H1 (cell line): ENCODE measurements at regions not wholly inside any gene's neighbourhood (a gene's known extent, or its start where the extent isn't known, plus 50 kb on each side); places are given as distances from the start of the nearest gene placed in this dataset.

ENCODE experiments used
- CTCF ChIA-PET: fragments of 300-600 bp; sonication (Branson Sonifier 250); formaldehyde crosslinking; loops from one replicate; lab custom pipeline; 2021; ENCODE audit not compliant: partially characterized antibody; lab: Charles Lee
- POLR2A ChIA-PET: fragments of 300-600 bp; sonication (Branson Sonifier 250); formaldehyde crosslinking; loops from one replicate; lab custom pipeline; 2021; ENCODE audit warnings: inconsistent platforms; ENCODE audit not compliant: partially characterized antibody; lab: Charles Lee
- DNase-seq, 2 experiments: peaks; one replicate each; pipeline versions ENCODE4 v3.0.0 to v3.0.0-alpha.2; 2010 to 2022; ENCODE audit warnings: low spot score in 2 of 2, low read depth in 1 of 2, mixed read lengths in 1 of 2
- FAIRE-seq: peaks from 2 replicates; lab custom pipeline; 2011; peaks lifted over from hg19 to GRCh38; lab: Jason Lieb, UNC
- H2AFZ ChIP-seq: 2 replicates; pipeline ENCODE4 v1.8.1; 2012; ENCODE audit warnings: low read length, inconsistent platforms
- H2AK5ac ChIP-seq: 2 replicates; pipeline ENCODE4 v1.6.1; 2013; ENCODE audit warnings: low read depth, low read length
- H2BK120ac ChIP-seq: replicated peaks from 2 replicates; pipeline ENCODE3; 2013; ENCODE audit warnings: low read depth, low read length, inconsistent platforms
- H2BK12ac ChIP-seq: 2 replicates; pipeline ENCODE4 v1.6.1; 2013; ENCODE audit warnings: low read depth, low read length
- H2BK15ac ChIP-seq: 2 replicates; pipeline ENCODE4 v1.6.1; 2013; ENCODE audit warnings: low read length
- H2BK20ac ChIP-seq: 2 replicates; pipeline ENCODE4 v1.6.1; 2013; ENCODE audit warnings: low read length
- H2BK5ac ChIP-seq: 2 replicates; pipeline ENCODE4 v1.6.1; 2013; ENCODE audit warnings: low read depth, low read length
- H3K14ac ChIP-seq: 2 replicates; pipeline ENCODE4 v1.6.1; 2013; ENCODE audit warnings: inconsistent platforms; ENCODE audit not compliant: insufficient read length
- H3K18ac ChIP-seq: 2 replicates; pipeline ENCODE4 v1.6.1; 2013; ENCODE audit warnings: low read length; ENCODE audit errors: extremely low read depth
- H3K23ac ChIP-seq: 2 replicates; pipeline ENCODE4 v1.6.1; 2013; ENCODE audit warnings: inconsistent platforms; ENCODE audit not compliant: insufficient read length
- H3K23me2 ChIP-seq: 2 replicates; pipeline ENCODE4 v1.6.1; 2013; ENCODE audit warnings: low read depth, low read length
- H3K27ac ChIP-seq: 2 replicates; pipeline ENCODE4 v1.6.1; 2011; ENCODE audit warnings: low read depth, low read length, inconsistent platforms
- H3K27me3 ChIP-seq, 4 experiments: replicated peaks in 1 of 4; 1 replicate in 1 of 4; 2 replicates in 3 of 4; pipeline versions ENCODE4 v1.6.1 to v1.8.1; 2011 to 2013; ENCODE audit warnings: low read length in 3 of 4, mild to moderate bottlenecking in 3 of 4, inconsistent platforms in 2 of 4, mixed read lengths in 2 of 4, moderate library complexity in 1 of 4; ENCODE audit not compliant: control insufficient read depth in 3 of 4, insufficient read depth in 3 of 4; ENCODE audit errors: extremely low read depth in 1 of 4
- H3K36me3 ChIP-seq, 4 experiments: 2 replicates each; pipeline versions ENCODE4 v1.6.1 to v1.8.1; 2011 to 2013; ENCODE audit warnings: mild to moderate bottlenecking in 4 of 4, low read length in 3 of 4, moderate library complexity in 2 of 4, control low read depth in 1 of 4, inconsistent platforms in 1 of 4; ENCODE audit not compliant: insufficient read depth in 4 of 4, control insufficient read depth in 2 of 4
- H3K4ac ChIP-seq: replicated peaks from 2 replicates; pipeline ENCODE3; 2013; ENCODE audit warnings: low read length, low read depth, mixed read lengths, inconsistent platforms; ENCODE audit not compliant: insufficient read length
- H3K4me1 ChIP-seq, 4 experiments: replicated peaks in 1 of 4; 1 replicate in 1 of 4; 2 replicates in 3 of 4; pipeline versions ENCODE4 v1.6.1 to v1.8.1; 2011 to 2013; ENCODE audit warnings: low read length in 3 of 4, inconsistent platforms in 2 of 4, mixed read lengths in 1 of 4; ENCODE audit not compliant: insufficient read depth in 4 of 4, control insufficient read depth in 3 of 4
- H3K4me2 ChIP-seq, 2 experiments: 2 replicates each; pipeline versions ENCODE4 v1.6.1 to v1.8.1; 2011 to 2013; ENCODE audit warnings: low read depth in 2 of 2, low read length in 2 of 2, control low read depth in 1 of 2, inconsistent platforms in 1 of 2, mild to moderate bottlenecking in 1 of 2; ENCODE audit not compliant: insufficient read depth in 1 of 2
- H3K4me3 ChIP-seq, 4 experiments: fragments of 200-600, 300-600 bp in 1 of 4; sonication (generic), shearing (Covaris generic), sonication (Bioruptor Twin) in 1 of 4; 2 replicates each; pipeline versions ENCODE4 v1.5.1 to v1.8.1; 2011 to 2016; ENCODE audit warnings: low read length in 4 of 4, low read depth in 3 of 4, control low read depth in 2 of 4, inconsistent platforms in 2 of 4, mild to moderate bottlenecking in 2 of 4, mixed read lengths in 1 of 4, moderate library complexity in 1 of 4; ENCODE audit not compliant: insufficient read depth in 2 of 4; ENCODE audit errors: extremely low read depth in 1 of 4
- H3K56ac ChIP-seq: replicated peaks from 2 replicates; pipeline ENCODE3; 2013; ENCODE audit warnings: low read depth, mild to moderate bottlenecking, mixed read lengths, low read length, inconsistent platforms; ENCODE audit not compliant: insufficient read length
- H3K79me1 ChIP-seq: 2 replicates; pipeline ENCODE4 v1.6.1; 2013; ENCODE audit warnings: low read depth, low read length, control low read depth
- H3K79me2 ChIP-seq, 2 experiments: 2 replicates each; pipeline versions ENCODE4 v1.6.1 to v1.8.1; 2012 to 2013; ENCODE audit warnings: low read length in 2 of 2, mild to moderate bottlenecking in 2 of 2, inconsistent platforms in 1 of 2; ENCODE audit not compliant: insufficient read depth in 2 of 2, control insufficient read depth in 1 of 2
- H3K9ac ChIP-seq, 4 experiments: replicated peaks in 1 of 4; 1 replicate in 1 of 4; 2 replicates in 3 of 4; pipeline versions ENCODE4 v1.6.1 to v1.8.1; 2011 to 2013; ENCODE audit warnings: low read depth in 3 of 4, low read length in 3 of 4, control low read depth in 2 of 4, mild to moderate bottlenecking in 2 of 4, moderate library complexity in 2 of 4, inconsistent platforms in 1 of 4; ENCODE audit errors: extremely low read depth in 1 of 4
- H3K9me3 ChIP-seq, 2 experiments: 2 replicates each; pipeline versions ENCODE4 v1.6.1 to v1.8.1; 2012 to 2013; ENCODE audit warnings: mild to moderate bottlenecking in 2 of 2, moderate library complexity in 2 of 2, control low read depth in 1 of 2, inconsistent platforms in 1 of 2, low read depth in 1 of 2, low read length in 1 of 2, mixed read lengths in 1 of 2; ENCODE audit not compliant: insufficient read depth in 2 of 2
- H4K20me1 ChIP-seq, 2 experiments: replicated peaks in 1 of 2; 2 replicates each; pipeline versions ENCODE3 to v1.8.1; 2011 to 2013; ENCODE audit warnings: inconsistent platforms in 2 of 2, low read length in 2 of 2, mild to moderate bottlenecking in 1 of 2; ENCODE audit not compliant: insufficient read depth in 2 of 2, control insufficient read depth in 1 of 2
- H4K5ac ChIP-seq: 2 replicates; pipeline ENCODE4 v1.6.1; 2013; ENCODE audit warnings: low read length, low read depth, mixed read lengths, inconsistent platforms; ENCODE audit not compliant: insufficient read length
- H4K8ac ChIP-seq: 2 replicates; pipeline ENCODE4 v1.8.0; 2013; ENCODE audit warnings: mild to moderate bottlenecking, moderate library complexity, low read length, inconsistent platforms; ENCODE audit not compliant: insufficient read depth; ENCODE audit errors: extremely low read depth
- H4K91ac ChIP-seq: replicated peaks from 2 replicates; pipeline ENCODE3; 2013; ENCODE audit warnings: low read length, mixed read lengths, inconsistent platforms; ENCODE audit not compliant: insufficient read length
- BRCA1 ChIP-seq: IDR thresholded peaks from 2 replicates; pipeline ENCODE4 v1.6.1; 2012; ENCODE audit warnings: low read depth, low read length, improper control_type of control experiment
- HDAC2 ChIP-seq, 2 experiments: fragments of 300-600 bp in 1 of 2; sonication (generic) in 1 of 2; IDR thresholded peaks; 2 replicates each; pipeline ENCODE4 v1.6.1; 2011 to 2012; ENCODE audit warnings: low read depth in 2 of 2, low read length in 2 of 2, mild to moderate bottlenecking in 2 of 2, moderate library complexity in 2 of 2, borderline replicate concordance in 1 of 2, inconsistent platforms in 1 of 2
- HDAC6 ChIP-seq: IDR thresholded peaks from one replicate; pipeline ENCODE4 v1.7.1; 2012; ENCODE audit warnings: low read depth, mild to moderate bottlenecking, inconsistent platforms, low read length, moderate library complexity
- WGBS, 2 experiments: shearing (Covaris generic) in 1 of 2; methylation state at CpG; one replicate each; pipeline versions ENCODE4 v1.1.6 to v1.1.7; 2013 to 2015; ENCODE audit warnings: low lambda C conversion rate in 2 of 2, mixed read lengths in 2 of 2, inconsistent platforms in 1 of 2, low coverage in 1 of 2, missing lambda C conversion rate in 1 of 2; ENCODE audit not compliant: insufficient replicate concordance in 2 of 2, insufficient coverage in 1 of 2, insufficient read length in 1 of 2; ENCODE audit errors: extremely low coverage in 1 of 2, missing lambda C conversion rate in 1 of 2; 5-methylcytosine and 5-hydroxymethylcytosine counted together

DNA sequence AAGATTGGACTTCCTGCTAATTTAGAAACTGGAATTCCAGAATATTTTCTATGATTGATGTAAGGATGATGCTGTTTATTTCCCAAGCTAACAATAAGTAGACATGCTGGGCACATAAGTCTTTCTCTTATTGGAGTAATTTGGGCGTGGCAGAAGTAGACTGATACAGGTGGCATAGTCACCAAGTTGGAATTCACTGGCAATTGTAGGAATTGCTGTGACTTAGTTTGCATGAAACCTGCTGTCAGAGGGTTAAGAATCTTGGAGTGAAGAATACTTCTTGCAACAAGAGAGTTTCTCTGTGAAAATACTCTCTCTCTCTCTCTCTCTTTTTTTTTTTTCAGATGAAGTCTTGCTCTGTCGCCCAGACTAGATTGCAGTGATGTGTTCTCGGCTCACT, 569.7 kb downstream of the REEP3 start:
- no peaks in the 10 kb centered on the region for H4K20me1 ChIP-seq
- no peak overlapping the region for H3K23ac ChIP-seq
- ChIA-PET CTCF (interaction anchor here (0.5 to 2.6 kb wide), 6 partner anchors 21 to 524 kb away, joined by 3 to 9 read pairs (median 4); no protein-coding TSS in a partner anchor), POLR2A (no interaction called here)
- H3K9me3 ChIP-seq, result no peaks in the 10 kb centered on the region
- H2BK5ac ChIP-seq, result no peak overlapping the region
- peaks cover 5 to 7% (median 5%) of the 10 kb centered on the region in 4 experiments; a peak in 4 of 7 replicates for H3K4me1 ChIP-seq
- H4K8ac ChIP-seq, result no peak overlapping the region
- H3K23me2 ChIP-seq, result no peaks in the 10 kb centered on the region
- no peak overlapping the region for H3K14ac ChIP-seq
- TF ChIP-seq BRCA1, result no peak
- TF ChIP-seq HDAC6, result no peak
- no peak for TF ChIP-seq HDAC2 (IDR thresholded peaks at IDR 0.05; ENCODE audit: borderline replicate concordance in 1 of 2, low read depth in 2 of 2, low read length in 2 of 2)
- no peak overlapping the region for H4K5ac ChIP-seq
- H2BK120ac ChIP-seq, result no peak overlapping the region
- H4K91ac ChIP-seq, result no peak overlapping the region
- no peak overlapping the region for H3K18ac ChIP-seq
- no peaks in the 10 kb centered on the region for H3K79me1 ChIP-seq
- no peak overlapping the region for H2AFZ ChIP-seq
- H3K56ac ChIP-seq, result no peak overlapping the region
- no peak overlapping the region for H3K4me2 ChIP-seq
- H3K27ac ChIP-seq, result no peak overlapping the region
- no peak for DNase-seq
- FAIRE-seq, result no peak
- WGBS, 2 experiments, result 97% methylated on average over 2 of the region's 3 CpGs; no CpG with 5 or more reads in 1 of the 2 experiments
- H3K27me3 ChIP-seq, result peaks cover 0 to 11% (median 5%) of the 10 kb centered on the region in 4 experiments; a peak in 2 of 7 replicates
- H3K4ac ChIP-seq, result no peak overlapping the region
- H2BK12ac ChIP-seq, result no peak overlapping the region
- no peaks in the 10 kb centered on the region for H3K36me3 ChIP-seq
- no peak overlapping the region for H3K4me3 ChIP-seq
- H3K79me2 ChIP-seq, result no peaks in the 10 kb centered on the region
- no peak overlapping the region for H2AK5ac ChIP-seq
- H3K9ac ChIP-seq, result no peak overlapping the region
- H2BK15ac ChIP-seq, result no peak overlapping the region
- no peak overlapping the region for H2BK20ac ChIP-seq
